NB4 (cell line): ENCODE measurements at regions not wholly inside any gene's neighbourhood (a gene's known extent, or its start where the extent isn't known, plus 50 kb on each side); places are given as distances from the start of the nearest gene placed in this dataset.

Experiments
- CTCF ChIP-seq: IDR thresholded peaks from one replicate; pipeline ENCODE4 v1.5.1; 2012; ENCODE audit warnings: low read depth, low read length
- POLR2A ChIP-seq: IDR thresholded peaks from 2 replicates; pipeline ENCODE4 v1.6.1; 2011; ENCODE audit warnings: mild to moderate bottlenecking; ENCODE audit not compliant: insufficient read length; ENCODE audit errors: extremely low read depth

DNA sequence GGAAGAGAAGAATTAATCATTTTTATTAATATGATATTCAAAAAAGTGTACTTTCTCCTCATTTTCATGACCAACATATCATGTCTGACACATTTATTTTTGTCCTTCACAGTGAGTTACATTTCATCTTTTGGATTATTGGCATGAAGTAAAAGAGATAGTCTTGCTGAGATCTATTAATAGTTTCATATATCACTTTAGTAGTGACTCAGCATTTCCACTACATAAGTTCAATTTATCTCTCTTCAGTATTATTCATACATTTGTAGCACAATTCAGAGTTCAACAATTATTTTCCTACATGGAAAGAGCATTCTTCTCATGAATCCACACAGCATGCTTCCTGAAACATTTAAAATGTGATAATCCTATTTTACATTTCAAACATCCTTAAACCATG is 1461.1 kb downstream of the TECRL start:
- TF ChIP-seq POLR2A = no peak
- no peak for TF ChIP-seq CTCF
